HL-60 (cell line): ENCODE measurements at regions not wholly inside any gene's neighbourhood (a gene's known extent, or its start where the extent isn't known, plus 50 kb on each side); places are given as distances from the start of the nearest gene placed in this dataset.

ENCODE experiments used
- DNase-seq, 2 experiments: peaks; one replicate each; pipeline ENCODE4 v3.0.0-alpha.2; 2010 to 2020; ENCODE audit warnings: low read depth in 1 of 2, low spot score in 1 of 2
- H3K27ac ChIP-seq: fragments of 250-450 bp; sonication (Bioruptor Pico); replicated peaks from 2 replicates; pipeline ENCODE4 v1.5.1; 2020; ENCODE audit warnings: mild to moderate bottlenecking, moderate library complexity
- H3K27me3 ChIP-seq: fragments of 250-450 bp; sonication (Bioruptor Pico); 2 replicates; pipeline ENCODE4 v1.5.1; 2021; ENCODE audit warnings: mild to moderate bottlenecking, moderate library complexity; ENCODE audit not compliant: insufficient read depth, poor library complexity, severe bottlenecking
- H3K4me3 ChIP-seq: replicated peaks from 2 replicates; pipeline ENCODE4 v1.5.1; 2011; ENCODE audit warnings: mild to moderate bottlenecking, control low read depth, low read length; ENCODE audit not compliant: insufficient read depth
- CTCF ChIP-seq: IDR thresholded peaks from one replicate; pipeline ENCODE4 v1.5.1; 2011; ENCODE audit warnings: low read length, control low read depth, inconsistent platforms; ENCODE audit not compliant: insufficient read depth
- GABPA ChIP-seq: IDR thresholded peaks from 2 replicates; pipeline ENCODE4 v1.6.1; 2012; ENCODE audit warnings: low read depth
- POLR2AphosphoS5 ChIP-seq: IDR thresholded peaks from 2 replicates; pipeline ENCODE4 v1.6.1; 2012; ENCODE audit warnings: low read depth
- REST ChIP-seq: IDR thresholded peaks from 2 replicates; pipeline ENCODE4 v1.6.1; 2012; ENCODE audit warnings: low read depth; ENCODE audit not compliant: insufficient replicate concordance
- SPI1 ChIP-seq: IDR thresholded peaks from 2 replicates; pipeline ENCODE4 v1.6.1; 2012; ENCODE audit warnings: low read depth, mild to moderate bottlenecking, borderline replicate concordance

GRCh38 chr15:69809421-69809820, 288.3 kb downstream of the TLE3 start:
- Histone ChIP-seq H3K27me3 (no peaks in the 10 kb centered on the region), H3K27ac (no peak overlapping the region), H3K4me3 (no peak overlapping the region)
- TF ChIP-seq GABPA (no peak), CTCF (no peak), POLR2AphosphoS5 (no peak), REST (no peak), SPI1 (no peak)
- no peak for DNase-seq

- H3K27me3 ChIP-seq: no peaks in the 10 kb centered on the region
- no peak for DNase-seq
- H3K4me3 ChIP-seq: no peak overlapping the region
- TF ChIP-seq CTCF: no peak
- TF ChIP-seq POLR2AphosphoS5: no peak
- no peak for TF ChIP-seq SPI1
- TF ChIP-seq GABPA: no peak
- TF ChIP-seq REST: no peak
- H3K27ac ChIP-seq: no peak overlapping the region
Observed at GRCh38 chr15:69810431-69811354, 287.0 kb downstream of the TLE3 start.

- Histone ChIP-seq H3K27me3 (no peaks in the 10 kb centered on the region), H3K27ac (no peak overlapping the region), H3K4me3 (no peak overlapping the region)
- no peak for TF ChIP-seq REST
- TF ChIP-seq SPI1: no peak
- no peak for TF ChIP-seq POLR2AphosphoS5
- no peak for TF ChIP-seq CTCF
- TF ChIP-seq GABPA: no peak
- DNase-seq: no peak
Observed at GRCh38 chr15:69812861-69813261, 284.9 kb downstream of the TLE3 start.
